Caco-2 (cell line): ENCODE measurements at regions not wholly inside any gene's neighbourhood (a gene's known extent, or its start where the extent isn't known, plus 50 kb on each side); places are given as distances from the start of the nearest gene placed in this dataset.

Source experiments
- BruUV-seq: library from RNA; stranded (reverse); fragments of 400-500 nt; replicated peaks from 2 replicates; lab custom pipeline; 2021; lab: Mats Ljungman, UMichigan
- CTCF ChIA-PET: fragments of 300-600 bp; sonication (Branson Sonifier 250); formaldehyde crosslinking; loops from one replicate; lab custom pipeline; 2022; ENCODE audit warnings: antibody characterized with exemption; lab: Charles Lee
- POLR2A ChIA-PET: fragments of 300-600 bp; sonication (Branson Sonifier 250); formaldehyde crosslinking; loops from one replicate; lab custom pipeline; 2022; ENCODE audit warnings: antibody characterized with exemption; lab: Charles Lee
- DNase-seq, 2 experiments: peaks; one replicate each; pipeline versions ENCODE4 v3.0.0 to v3.0.0-alpha.2; 2020 to 2022
- H3K27me3 ChIP-seq: replicated peaks from 2 replicates; pipeline ENCODE4 v1.6.0; 2011; ENCODE audit warnings: low read length; ENCODE audit not compliant: control insufficient read depth, insufficient read depth
- H3K36me3 ChIP-seq: 2 replicates; pipeline ENCODE4 v1.5.1; 2011; ENCODE audit warnings: low read length; ENCODE audit not compliant: control insufficient read depth, insufficient read depth
- H3K4me1 ChIP-seq: fragments of 250-450 bp; sonication (Bioruptor Pico); 2 replicates; pipeline ENCODE4 v1.5.1; 2020; ENCODE audit warnings: mild to moderate bottlenecking
- H3K4me3 ChIP-seq: 2 replicates; pipeline ENCODE4 v1.5.1; 2011; ENCODE audit warnings: low read depth, mild to moderate bottlenecking, control low read depth, low read length
- H3K9me3 ChIP-seq: fragments of 250-450 bp; sonication (Bioruptor Pico); 2 replicates; pipeline ENCODE4 v1.5.1; 2020; ENCODE audit warnings: mild to moderate bottlenecking, moderate library complexity
- H3K27ac Mint-ChIP-seq: one replicate; pipeline ENCODE4 v1.8.0; 2022; ENCODE audit warnings: mixed read lengths; ENCODE audit not compliant: unreplicated experiment
- H3K27me3 Mint-ChIP-seq: one replicate; pipeline ENCODE4 v1.8.0; 2022; ENCODE audit warnings: mixed read lengths; ENCODE audit not compliant: insufficient read depth, unreplicated experiment
- H3K36me3 Mint-ChIP-seq: one replicate; pipeline ENCODE4 v1.8.0; 2022; ENCODE audit warnings: mild to moderate bottlenecking, mixed read lengths; ENCODE audit not compliant: insufficient read depth, unreplicated experiment
- H3K4me1 Mint-ChIP-seq: one replicate; pipeline ENCODE4 v1.8.0; 2022; ENCODE audit warnings: low read depth, mixed read lengths; ENCODE audit not compliant: unreplicated experiment
- H3K4me3 Mint-ChIP-seq: one replicate; pipeline ENCODE4 v1.8.0; 2022; ENCODE audit warnings: mild to moderate bottlenecking, moderate library complexity, mixed read lengths; ENCODE audit not compliant: unreplicated experiment
- H3K9me3 Mint-ChIP-seq: one replicate; pipeline ENCODE4 v1.8.0; 2022; ENCODE audit warnings: mixed read lengths; ENCODE audit not compliant: unreplicated experiment
- CTCF ChIP-seq, 2 experiments: fragments of 200-600 bp in 1 of 2; IDR thresholded peaks; 1 replicate in 1 of 2; 2 replicates in 1 of 2; pipeline versions ENCODE4 v1.5.1 to v1.8.0; 2011 to 2022; ENCODE audit warnings: antibody characterized with exemption in 1 of 2, control low read depth in 1 of 2, inconsistent platforms in 1 of 2, low read depth in 1 of 2, low read length in 1 of 2, mild to moderate bottlenecking in 1 of 2, moderate library complexity in 1 of 2; ENCODE audit not compliant: insufficient read depth in 1 of 2, severe bottlenecking in 1 of 2, unreplicated experiment in 1 of 2
- intact Hi-C: fragments of 100-400 bp; cut with micrococcal nuclease; formaldehyde crosslinking; loops from one replicate; pipeline ENCODE4 v1.10.0; 2022; ENCODE audit not compliant: unreplicated experiment

- ChIA-PET CTCF (no interaction called here), POLR2A (no interaction called here)
- Histone ChIP-seq H3K36me3 (no peaks in the 10 kb centered on the region), H3K27me3 (no peaks in the 10 kb centered on the region), H3K4me3 (no peak overlapping the region), H3K9me3 (no peaks in the 10 kb centered on the region), H3K4me1 (no peaks in the 10 kb centered on the region)
- H3K36me3 Mint-ChIP-seq, result no peaks in the 10 kb centered on the region
- no peak overlapping the region for H3K4me3 Mint-ChIP-seq
- DNase-seq, result no peak
- no TSS peak for BruUV-seq
- no peak for TF ChIP-seq CTCF (IDR thresholded peaks at IDR 0.05; ENCODE audit: insufficient read depth in 1 of 2, low read depth in 1 of 2, low read length in 1 of 2, severe bottlenecking in 1 of 2, unreplicated experiment in 1 of 2)
- no peak overlapping the region for H3K27ac Mint-ChIP-seq
- intact Hi-C loops, result no loop called here
- peaks cover 7% of the 10 kb centered on the region for H3K27me3 Mint-ChIP-seq
- H3K4me1 Mint-ChIP-seq, result no peaks in the 10 kb centered on the region
- H3K9me3 Mint-ChIP-seq, result no peaks in the 10 kb centered on the region
These were observed 84.4 kb upstream of the ID4 start for GRCh38 chr6:19752746-19753145.

- H3K9me3 Mint-ChIP-seq, result no peaks in the 10 kb centered on the region
- DNase-seq, result no peak
- no peaks in the 10 kb centered on the region for H3K4me1 ChIP-seq
- no TSS peak for BruUV-seq
- peaks cover 7% of the 10 kb centered on the region for H3K27me3 Mint-ChIP-seq
- intact Hi-C loops, result no loop called here
- ChIA-PET CTCF (no interaction called here), POLR2A (no interaction called here)
- no peaks in the 10 kb centered on the region for H3K36me3 ChIP-seq
- H3K9me3 ChIP-seq, result no peaks in the 10 kb centered on the region
- no peaks in the 10 kb centered on the region for H3K4me1 Mint-ChIP-seq
- H3K4me3 ChIP-seq, result no peak overlapping the region
- no peaks in the 10 kb centered on the region for H3K27me3 ChIP-seq
- H3K36me3 Mint-ChIP-seq, result no peaks in the 10 kb centered on the region
- TF ChIP-seq CTCF (IDR thresholded peaks at IDR 0.05; ENCODE audit: insufficient read depth in 1 of 2, low read depth in 1 of 2, low read length in 1 of 2, severe bottlenecking in 1 of 2, unreplicated experiment in 1 of 2), result no peak
- no peak overlapping the region for H3K4me3 Mint-ChIP-seq
- no peak overlapping the region for H3K27ac Mint-ChIP-seq
These were observed 83.3 kb upstream of the ID4 start for GRCh38 chr6:19753826-19754225.

GRCh38 chr6:19754686-19755085, 82.5 kb upstream of the ID4 start:
- BruUV-seq, result no TSS peak
- TF ChIP-seq CTCF (IDR thresholded peaks at IDR 0.05; ENCODE audit: insufficient read depth in 1 of 2, low read depth in 1 of 2, low read length in 1 of 2, severe bottlenecking in 1 of 2, unreplicated experiment in 1 of 2), result no peak
- H3K9me3 Mint-ChIP-seq, result no peaks in the 10 kb centered on the region
- ChIA-PET CTCF (no interaction called here), POLR2A (no interaction called here)
- H3K4me1 Mint-ChIP-seq, result no peaks in the 10 kb centered on the region
- H3K36me3 ChIP-seq, result no peaks in the 10 kb centered on the region
- no peaks in the 10 kb centered on the region for H3K27me3 ChIP-seq
- H3K27ac Mint-ChIP-seq, result no peak overlapping the region
- H3K27me3 Mint-ChIP-seq, result peaks cover 7% of the 10 kb centered on the region
- no peak overlapping the region for H3K4me3 Mint-ChIP-seq
- H3K4me1 ChIP-seq, result no peaks in the 10 kb centered on the region
- H3K9me3 ChIP-seq, result no peaks in the 10 kb centered on the region
- no peaks in the 10 kb centered on the region for H3K36me3 Mint-ChIP-seq
- DNase-seq, result no peak
- intact Hi-C loops, result no loop called here
- H3K4me3 ChIP-seq, result no peak overlapping the region
